Right lobe of liver (tissue), 6 donors: ENCODE measurements at regions not wholly inside any gene's neighbourhood (a gene's known extent, or its start where the extent isn't known, plus 50 kb on each side); places are given as distances from the start of the nearest gene placed in this dataset.

ENCODE experiments used
- ATAC-seq, 4 donors: fragments of 200-7000 bp; cut with Tn5 transposase; one replicate each; pipeline ENCODE4 v1.9.1; 2020; ENCODE audit warnings: mild to moderate bottlenecking in 4 of 4, moderate library complexity in 4 of 4
- DNase-seq, 3 donors: peaks; one replicate each; pipeline ENCODE4 v3.0.0-alpha.2; 2020
- H3K27ac ChIP-seq, 3 donors: fragments of 200-600 bp; one replicate each; pipeline ENCODE4 v1.8.0; 2022
- H3K27me3 ChIP-seq, 2 donors: fragments of 200-600 bp; one replicate each; pipeline ENCODE4 v1.8.0; 2022
- H3K36me3 ChIP-seq, 4 donors: fragments of 200-600 bp; sonication (generic) in 1 of 4; one replicate each; pipeline versions ENCODE4 v1.5.1 to v1.8.0; 2017 to 2022; ENCODE audit warnings: control low read depth in 1 of 4
- H3K4me1 ChIP-seq, 4 donors: fragments of 200-600 bp; sonication (generic) in 1 of 4; one replicate each; pipeline versions ENCODE4 v1.5.1 to v1.8.0; 2017 to 2022; ENCODE audit warnings: control low read depth in 1 of 4
- H3K4me3 ChIP-seq, 3 donors: fragments of 200-600 bp; one replicate each; pipeline ENCODE4 v1.8.0; 2022
- H3K9me3 ChIP-seq, 4 donors: fragments of 200-600 bp; sonication (generic) in 1 of 4; one replicate each; pipeline versions ENCODE4 v1.5.1 to v1.8.0; 2017 to 2022; ENCODE audit warnings: control low read depth in 1 of 4
- POLR2A ChIP-seq: fragments of 450-650 bp; IDR thresholded peaks from one replicate; pipeline ENCODE4 v1.6.1; 2017; ENCODE audit warnings: antibody characterized with exemption, mild to moderate bottlenecking
- WGBS: methylation state at CpG from one replicate; pipeline ENCODE4 v1.1.6; 2018; ENCODE audit warnings: low coverage, low lambda C conversion rate; ENCODE audit not compliant: insufficient coverage; ENCODE audit errors: missing lambda C conversion rate; 5-methylcytosine and 5-hydroxymethylcytosine counted together
- intact Hi-C, 2 donors: fragments of 100-400 bp; cut with DNase I; formaldehyde crosslinking; loops; one replicate each; pipeline versions ENCODE4 v1.11.2 to v1.14.1; 2022
- TF ChIP-seq, protein P1 (sequence below), 4 donors: fragments of 200-600 bp in 3 of 4; fragments of 450-650 bp in 1 of 4; IDR thresholded peaks; one replicate each; pipeline versions ENCODE4 v1.5.1 to v1.8.0; 2016 to 2022; ENCODE audit warnings: antibody characterized with exemption in 4 of 4, mild to moderate bottlenecking in 2 of 4
- donor health status: DM: no; HTN: yes; CAD: no.
- donor health status: DM: no; HTN: no; CAD: no.
- donor health status: DM: no; HTN: no; CAD: no.
- donor health status: DM: no; HTN: yes; CAD: no.
- donor health status: DM: no; HTN: yes; CAD: no.

DNA sequence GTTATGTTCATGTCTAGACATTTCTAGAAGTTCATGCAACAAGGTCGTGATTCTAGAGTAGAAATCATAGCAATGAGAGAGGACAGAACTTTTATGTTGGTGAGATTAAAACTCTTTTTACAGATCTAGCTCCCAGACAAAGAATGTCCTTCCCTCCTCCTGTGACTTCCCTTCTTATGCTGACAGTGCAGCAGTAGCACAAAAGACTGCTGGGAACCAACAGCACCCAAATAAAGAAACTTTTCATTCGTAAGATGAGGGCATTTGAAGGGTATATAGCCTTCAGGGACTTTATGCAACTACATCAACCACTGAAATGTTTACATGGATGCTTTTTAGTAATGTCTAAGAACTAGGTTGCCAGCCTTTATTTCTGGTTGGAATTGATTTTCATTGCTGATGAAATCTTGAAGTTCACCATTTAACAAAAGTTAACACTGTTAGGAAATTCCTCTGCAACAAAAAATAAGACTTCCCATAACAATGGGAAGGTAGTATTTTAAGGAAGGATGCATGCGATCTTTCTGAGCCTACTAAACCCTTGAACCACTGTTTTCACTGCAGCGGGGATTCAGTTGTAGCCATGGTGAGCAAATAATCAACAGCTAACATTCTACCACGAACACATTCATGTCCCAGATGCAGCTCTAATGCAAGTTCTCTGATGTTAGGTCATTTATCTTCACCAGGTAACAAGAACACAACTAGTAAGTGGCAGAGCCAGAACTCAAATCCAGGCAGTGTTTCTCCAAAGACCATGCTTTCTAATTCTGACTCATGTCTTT is 672.8 kb downstream of the PTPRC start:
- WGBS, result 56% methylated on average over 5 of the region's 5 CpGs
- TF ChIP-seq POLR2A, result no peak
- TF ChIP-seq, protein P1, sequence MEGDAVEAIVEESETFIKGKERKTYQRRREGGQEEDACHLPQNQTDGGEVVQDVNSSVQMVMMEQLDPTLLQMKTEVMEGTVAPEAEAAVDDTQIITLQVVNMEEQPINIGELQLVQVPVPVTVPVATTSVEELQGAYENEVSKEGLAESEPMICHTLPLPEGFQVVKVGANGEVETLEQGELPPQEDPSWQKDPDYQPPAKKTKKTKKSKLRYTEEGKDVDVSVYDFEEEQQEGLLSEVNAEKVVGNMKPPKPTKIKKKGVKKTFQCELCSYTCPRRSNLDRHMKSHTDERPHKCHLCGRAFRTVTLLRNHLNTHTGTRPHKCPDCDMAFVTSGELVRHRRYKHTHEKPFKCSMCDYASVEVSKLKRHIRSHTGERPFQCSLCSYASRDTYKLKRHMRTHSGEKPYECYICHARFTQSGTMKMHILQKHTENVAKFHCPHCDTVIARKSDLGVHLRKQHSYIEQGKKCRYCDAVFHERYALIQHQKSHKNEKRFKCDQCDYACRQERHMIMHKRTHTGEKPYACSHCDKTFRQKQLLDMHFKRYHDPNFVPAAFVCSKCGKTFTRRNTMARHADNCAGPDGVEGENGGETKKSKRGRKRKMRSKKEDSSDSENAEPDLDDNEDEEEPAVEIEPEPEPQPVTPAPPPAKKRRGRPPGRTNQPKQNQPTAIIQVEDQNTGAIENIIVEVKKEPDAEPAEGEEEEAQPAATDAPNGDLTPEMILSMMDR (IDR thresholded peaks at IDR 0.05), result no peak
- Histone ChIP-seq H3K27me3 (no peaks in the 10 kb centered on the region), H3K4me3 (no peak overlapping the region), H3K36me3 (no peaks in the 10 kb centered on the region), H3K9me3 (no peaks in the 10 kb centered on the region), H3K4me1 (no peaks in the 10 kb centered on the region), H3K27ac (no peak overlapping the region)
- no peak for ATAC-seq
- intact Hi-C loops, result no loop called here
- no peak for DNase-seq

DNA sequence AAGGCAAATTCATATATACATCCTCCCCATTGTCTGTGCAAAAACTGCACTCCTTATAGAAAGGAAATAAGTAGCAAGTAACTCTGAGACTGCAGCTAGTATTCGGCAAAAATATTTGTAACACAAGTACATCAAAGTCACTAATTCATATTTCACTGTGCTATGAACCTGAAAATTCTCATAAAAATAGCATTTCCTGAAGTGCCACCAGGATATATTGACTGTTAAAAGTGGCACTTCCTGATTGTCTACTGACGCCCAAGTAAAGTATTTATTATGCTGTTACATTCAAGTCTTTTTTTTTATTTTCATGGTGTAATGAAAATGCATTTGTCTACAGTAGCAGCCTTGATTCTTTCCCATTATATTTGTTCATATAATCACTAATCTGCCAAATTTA is 673.8 kb downstream of the PTPRC start:
- Histone ChIP-seq H3K4me1 (no peaks in the 10 kb centered on the region), H3K4me3 (no peak overlapping the region), H3K27me3 (no peaks in the 10 kb centered on the region), H3K9me3 (no peaks in the 10 kb centered on the region), H3K27ac (no peak overlapping the region), H3K36me3 (no peaks in the 10 kb centered on the region)
- no peak for TF ChIP-seq POLR2A
- TF ChIP-seq, protein P1 (IDR thresholded peaks at IDR 0.05), result no peak
- no peak for ATAC-seq
- intact Hi-C loops, result no loop called here
- DNase-seq, result no peak
- 17% methylated on average over 2 of the region's 2 CpGs for WGBS

DNA sequence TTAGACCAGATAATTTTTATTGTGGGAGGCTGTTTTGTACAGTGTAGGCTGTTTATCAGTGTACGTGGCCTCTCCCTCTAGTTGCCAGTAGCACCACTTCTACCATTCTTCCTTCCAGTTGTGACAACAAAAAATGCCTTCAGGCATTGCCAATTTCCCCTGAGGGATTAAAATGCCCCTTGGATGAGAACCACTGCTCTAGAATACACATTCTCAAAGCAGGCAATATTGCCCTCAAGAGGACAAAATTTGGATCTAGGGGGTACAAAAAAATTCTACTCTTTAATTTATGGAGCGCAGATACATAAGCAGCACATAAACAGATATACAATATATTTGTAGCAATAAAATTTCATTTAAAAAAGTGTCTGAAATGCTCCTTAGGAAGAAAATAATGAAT is 674.6 kb downstream of the PTPRC start:
- Histone ChIP-seq H3K9me3 (no peaks in the 10 kb centered on the region), H3K4me3 (no peak overlapping the region), H3K27ac (no peak overlapping the region), H3K27me3 (no peaks in the 10 kb centered on the region), H3K4me1 (no peaks in the 10 kb centered on the region), H3K36me3 (no peaks in the 10 kb centered on the region)
- intact Hi-C loops, result no loop called here
- TF ChIP-seq, protein P1 (IDR thresholded peaks at IDR 0.05), result no peak
- TF ChIP-seq POLR2A, result no peak
- WGBS, result 80% methylated on average over 2 of the region's 2 CpGs
- DNase-seq, result no peak
- ATAC-seq, result no peak

GRCh38 chr1:199319341-199319740 is 680.5 kb downstream of the PTPRC start:
- TF ChIP-seq, protein P1 (IDR thresholded peaks at IDR 0.05), result no peak
- Histone ChIP-seq H3K4me3 (no peak overlapping the region), H3K27ac (no peak overlapping the region), H3K36me3 (no peaks in the 10 kb centered on the region), H3K4me1 (no peaks in the 10 kb centered on the region), H3K9me3 (no peaks in the 10 kb centered on the region), H3K27me3 (no peaks in the 10 kb centered on the region)
- no peak for DNase-seq
- intact Hi-C loops, result no loop called here
- ATAC-seq, result no peak
- WGBS, result 86% methylated on average over 3 of the region's 3 CpGs
